DOHH2 (cell line): ENCODE measurements at regions not wholly inside any gene's neighbourhood (a gene's known extent, or its start where the extent isn't known, plus 50 kb on each side); places are given as distances from the start of the nearest gene placed in this dataset.

Source experiments
- H3F3A ChIP-seq: fragments of 200-600 bp; sonication (generic), shearing (Covaris generic); 2 replicates; pipeline ENCODE4 v1.6.0; 2016; ENCODE audit warnings: antibody characterized with exemption, mild to moderate bottlenecking; ENCODE audit not compliant: control insufficient read depth, insufficient read depth
- H3K27ac ChIP-seq: fragments of 200-600 bp; sonication (generic); 2 replicates; pipeline ENCODE4 v1.5.1; 2014; ENCODE audit warnings: low read depth, mild to moderate bottlenecking, low read length, moderate library complexity
- H3K27me3 ChIP-seq: fragments of 200-600 bp; sonication (generic); 2 replicates; pipeline ENCODE4 v1.6.1; 2014; ENCODE audit warnings: mild to moderate bottlenecking, low read length, mixed read lengths; ENCODE audit not compliant: control insufficient read depth
- H3K36me3 ChIP-seq: fragments of 200-600 bp; sonication (generic); 2 replicates; pipeline ENCODE4 v1.6.1; 2014; ENCODE audit warnings: mild to moderate bottlenecking, low read length, moderate library complexity, mixed read lengths; ENCODE audit not compliant: control insufficient read depth
- H3K4me1 ChIP-seq: fragments of 200-600 bp; sonication (generic); 2 replicates; pipeline ENCODE4 v1.6.1; 2014; ENCODE audit warnings: mild to moderate bottlenecking, low read length, mixed read lengths; ENCODE audit not compliant: control insufficient read depth
- H3K4me2 ChIP-seq: fragments of 200-600 bp; sonication (generic); 2 replicates; pipeline ENCODE4 v1.6.0; 2014; ENCODE audit warnings: mild to moderate bottlenecking, low read length, moderate library complexity
- H3K4me3 ChIP-seq: fragments of 200-600 bp; sonication (generic); 2 replicates; pipeline ENCODE4 v1.5.1; 2014; ENCODE audit warnings: mild to moderate bottlenecking, low read length, mixed read lengths
- H3K79me2 ChIP-seq: fragments of 200-600 bp; sonication (generic); 2 replicates; pipeline ENCODE4 v1.6.1; 2014; ENCODE audit warnings: mild to moderate bottlenecking, low read length, mixed read lengths; ENCODE audit not compliant: control insufficient read depth
- H3K9me2 ChIP-seq: fragments of 200-600 bp; sonication (generic); replicated peaks from 2 replicates; pipeline ENCODE4 v1.6.1; 2014; ENCODE audit warnings: mild to moderate bottlenecking, low read length, mixed read lengths; ENCODE audit not compliant: control insufficient read depth
- H3K9me3 ChIP-seq: fragments of 200-600 bp; sonication (generic); 2 replicates; pipeline ENCODE4 v1.6.1; 2014; ENCODE audit warnings: antibody characterized with exemption, low read length, mixed read lengths; ENCODE audit not compliant: control insufficient read depth, insufficient read depth
- H4K20me1 ChIP-seq: fragments of 200-600 bp; sonication (generic); 2 replicates; pipeline ENCODE4 v1.6.0; 2014; ENCODE audit warnings: low read depth, mild to moderate bottlenecking, antibody characterized with exemption, low read length, moderate library complexity; ENCODE audit not compliant: control insufficient read depth, insufficient read depth
- EZH2phosphoT487 ChIP-seq: fragments of 200-600 bp; sonication (generic); IDR thresholded peaks from 2 replicates; pipeline ENCODE4 v1.6.1; 2017; ENCODE audit warnings: borderline replicate concordance, mild to moderate bottlenecking, antibody characterized with exemption, low read length, moderate library complexity, mixed read lengths
- TF ChIP-seq, protein P1 (sequence below): fragments of 200-600 bp; sonication (generic); IDR thresholded peaks from one replicate; pipeline ENCODE4 v1.5.1; 2014; ENCODE audit warnings: antibody characterized with exemption, mild to moderate bottlenecking, low read depth, low read length; ENCODE audit not compliant: poor library complexity, severe bottlenecking

DNA sequence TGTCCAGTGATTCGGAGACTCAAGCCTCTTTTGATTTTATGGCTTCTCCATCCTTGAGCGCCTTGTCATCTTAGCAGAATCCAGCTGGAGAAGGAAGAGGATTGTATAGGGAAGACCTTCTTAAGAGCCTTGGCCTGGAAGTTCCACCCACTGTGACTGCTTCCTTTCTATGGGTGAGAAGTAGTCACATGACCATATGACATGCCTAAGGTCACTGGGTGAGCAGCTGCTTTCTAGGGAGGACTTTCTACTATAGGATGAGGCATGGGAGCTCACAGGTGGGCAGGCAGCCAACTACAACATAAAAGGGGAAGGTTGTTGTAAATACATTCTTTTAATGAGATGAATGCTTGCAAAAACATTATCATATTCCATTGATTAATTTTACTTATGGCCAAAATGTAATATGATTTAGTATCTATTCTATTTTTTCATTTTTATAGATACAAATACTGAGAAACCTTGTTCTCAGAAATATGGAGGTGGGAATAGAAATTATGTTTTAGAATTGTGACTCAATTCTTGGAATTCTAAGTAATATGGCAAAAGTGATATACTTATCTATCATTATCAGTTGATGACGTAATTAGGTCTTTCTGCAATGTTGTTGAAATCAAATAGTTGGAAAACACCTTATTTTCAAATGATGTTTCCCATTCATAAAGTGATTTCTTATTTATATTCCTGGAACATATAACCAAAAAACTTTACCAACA lies 53.6 kb upstream of the MINAR1 start:
- Histone ChIP-seq H3K9me3 (no peaks in the 10 kb centered on the region), H3K36me3 (no peaks in the 10 kb centered on the region), H3K4me3 (no peak overlapping the region), H3K27ac (no peak overlapping the region), H3K4me2 (no peak overlapping the region), H3K9me2 (no peaks in the 10 kb centered on the region), H3K27me3 (no peaks in the 10 kb centered on the region), H4K20me1 (no peaks in the 10 kb centered on the region), H3F3A (no peaks in the 10 kb centered on the region), H3K4me1 (no peaks in the 10 kb centered on the region), H3K79me2 (no peaks in the 10 kb centered on the region)
- TF ChIP-seq, protein P1, sequence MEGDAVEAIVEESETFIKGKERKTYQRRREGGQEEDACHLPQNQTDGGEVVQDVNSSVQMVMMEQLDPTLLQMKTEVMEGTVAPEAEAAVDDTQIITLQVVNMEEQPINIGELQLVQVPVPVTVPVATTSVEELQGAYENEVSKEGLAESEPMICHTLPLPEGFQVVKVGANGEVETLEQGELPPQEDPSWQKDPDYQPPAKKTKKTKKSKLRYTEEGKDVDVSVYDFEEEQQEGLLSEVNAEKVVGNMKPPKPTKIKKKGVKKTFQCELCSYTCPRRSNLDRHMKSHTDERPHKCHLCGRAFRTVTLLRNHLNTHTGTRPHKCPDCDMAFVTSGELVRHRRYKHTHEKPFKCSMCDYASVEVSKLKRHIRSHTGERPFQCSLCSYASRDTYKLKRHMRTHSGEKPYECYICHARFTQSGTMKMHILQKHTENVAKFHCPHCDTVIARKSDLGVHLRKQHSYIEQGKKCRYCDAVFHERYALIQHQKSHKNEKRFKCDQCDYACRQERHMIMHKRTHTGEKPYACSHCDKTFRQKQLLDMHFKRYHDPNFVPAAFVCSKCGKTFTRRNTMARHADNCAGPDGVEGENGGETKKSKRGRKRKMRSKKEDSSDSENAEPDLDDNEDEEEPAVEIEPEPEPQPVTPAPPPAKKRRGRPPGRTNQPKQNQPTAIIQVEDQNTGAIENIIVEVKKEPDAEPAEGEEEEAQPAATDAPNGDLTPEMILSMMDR, result no peak
- no peak for TF ChIP-seq EZH2phosphoT487

- Histone ChIP-seq H3K9me2 (no peaks in the 10 kb centered on the region), H3K27ac (no peak overlapping the region), H3K27me3 (no peaks in the 10 kb centered on the region), H3K4me3 (no peak overlapping the region), H4K20me1 (no peaks in the 10 kb centered on the region), H3F3A (no peaks in the 10 kb centered on the region), H3K79me2 (no peaks in the 10 kb centered on the region), H3K9me3 (no peaks in the 10 kb centered on the region), H3K4me1 (no peaks in the 10 kb centered on the region), H3K36me3 (no peaks in the 10 kb centered on the region), H3K4me2 (no peak overlapping the region)
- TF ChIP-seq, protein P1, result peak; percentile 94
- no peak for TF ChIP-seq EZH2phosphoT487
These were observed 51.2 kb upstream of the MINAR1 start for GRCh38 chr15:79380755-79381497.

DNA sequence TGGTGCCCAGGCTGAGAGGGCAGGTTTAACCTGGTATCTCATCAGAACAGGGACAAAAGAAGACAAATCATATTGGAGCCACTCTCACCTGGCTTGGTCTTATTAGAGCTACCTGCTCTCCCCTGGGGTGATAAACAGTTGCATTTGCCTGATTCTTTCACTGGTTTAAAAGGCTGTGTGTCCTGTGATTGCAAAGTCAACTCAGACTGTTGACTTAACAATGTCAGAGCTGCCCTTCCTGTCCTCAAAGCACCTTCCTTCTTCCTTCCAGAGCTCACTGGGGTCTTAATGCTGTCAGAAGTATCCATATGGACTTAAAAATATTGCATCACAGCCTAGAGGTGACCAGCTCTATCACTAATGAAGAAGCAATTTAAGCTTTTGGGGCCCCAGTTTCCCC lies 50.5 kb upstream of the MINAR1 start:
- TF ChIP-seq, protein P1, result no peak
- no peak for TF ChIP-seq EZH2phosphoT487
- no peaks in the 10 kb centered on the region for H3K9me3 ChIP-seq
- no peaks in the 10 kb centered on the region for H3K9me2 ChIP-seq
- H3K4me2 ChIP-seq, result no peak overlapping the region
- H3K27me3 ChIP-seq, result no peaks in the 10 kb centered on the region
- no peaks in the 10 kb centered on the region for H3K4me1 ChIP-seq
- H3K79me2 ChIP-seq, result no peaks in the 10 kb centered on the region
- no peaks in the 10 kb centered on the region for H3F3A ChIP-seq
- H3K4me3 ChIP-seq, result no peak overlapping the region
- H3K36me3 ChIP-seq, result no peaks in the 10 kb centered on the region
- no peak overlapping the region for H3K27ac ChIP-seq
- no peaks in the 10 kb centered on the region for H4K20me1 ChIP-seq
